ENCODE measurements at regions not wholly inside any gene's neighbourhood (a gene's known extent, or its start where the extent isn't known, plus 50 kb on each side); places are given as distances from the start of the nearest gene placed in this dataset.

DNA sequence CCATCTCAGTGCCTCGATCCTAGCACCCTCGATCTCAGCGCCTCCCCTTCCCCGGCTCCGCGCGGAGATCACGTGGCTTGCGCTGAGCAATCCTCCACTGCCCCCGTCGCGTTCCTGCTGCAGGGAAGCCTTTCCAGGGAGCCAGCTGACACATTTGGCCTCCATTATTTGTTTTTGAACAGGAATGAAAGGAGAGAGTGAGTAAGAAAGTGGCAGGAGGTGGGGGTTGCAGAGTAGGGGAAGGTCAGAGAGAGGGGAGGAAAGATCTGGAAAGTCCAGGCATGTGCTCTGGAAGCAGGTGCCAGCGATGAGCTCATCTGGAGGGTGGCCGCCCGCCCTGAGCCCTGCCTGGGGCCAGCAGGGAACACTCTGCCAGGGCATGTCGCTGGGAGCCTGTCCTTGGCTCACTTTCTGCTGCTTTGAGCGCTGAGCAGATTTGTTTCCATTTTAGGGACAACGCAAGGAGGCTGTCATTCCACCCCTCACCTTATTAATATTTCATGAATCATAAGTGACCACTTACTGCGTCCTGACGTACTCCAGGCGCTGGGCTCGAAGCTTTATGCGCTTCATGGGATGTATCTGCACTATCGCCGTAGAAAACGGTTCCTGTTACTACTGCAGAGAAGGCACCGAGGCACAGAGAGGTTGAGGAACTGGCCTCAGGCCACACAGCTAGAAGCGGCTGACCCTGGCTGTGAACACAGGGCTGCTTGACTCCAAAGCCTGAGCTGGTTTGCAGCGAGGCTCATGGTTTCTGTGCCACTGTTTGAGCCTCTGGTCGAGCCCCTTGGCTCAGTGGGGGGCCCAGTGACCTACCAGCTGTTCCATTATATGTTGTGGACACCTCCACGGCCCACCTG is 283.1 kb downstream of the SEC14L1 start:
- TF ChIP-seq, protein P1, sequence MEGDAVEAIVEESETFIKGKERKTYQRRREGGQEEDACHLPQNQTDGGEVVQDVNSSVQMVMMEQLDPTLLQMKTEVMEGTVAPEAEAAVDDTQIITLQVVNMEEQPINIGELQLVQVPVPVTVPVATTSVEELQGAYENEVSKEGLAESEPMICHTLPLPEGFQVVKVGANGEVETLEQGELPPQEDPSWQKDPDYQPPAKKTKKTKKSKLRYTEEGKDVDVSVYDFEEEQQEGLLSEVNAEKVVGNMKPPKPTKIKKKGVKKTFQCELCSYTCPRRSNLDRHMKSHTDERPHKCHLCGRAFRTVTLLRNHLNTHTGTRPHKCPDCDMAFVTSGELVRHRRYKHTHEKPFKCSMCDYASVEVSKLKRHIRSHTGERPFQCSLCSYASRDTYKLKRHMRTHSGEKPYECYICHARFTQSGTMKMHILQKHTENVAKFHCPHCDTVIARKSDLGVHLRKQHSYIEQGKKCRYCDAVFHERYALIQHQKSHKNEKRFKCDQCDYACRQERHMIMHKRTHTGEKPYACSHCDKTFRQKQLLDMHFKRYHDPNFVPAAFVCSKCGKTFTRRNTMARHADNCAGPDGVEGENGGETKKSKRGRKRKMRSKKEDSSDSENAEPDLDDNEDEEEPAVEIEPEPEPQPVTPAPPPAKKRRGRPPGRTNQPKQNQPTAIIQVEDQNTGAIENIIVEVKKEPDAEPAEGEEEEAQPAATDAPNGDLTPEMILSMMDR (IDR thresholded peaks at IDR 0.05) = no peak
- TF ChIP-seq, protein P2, sequence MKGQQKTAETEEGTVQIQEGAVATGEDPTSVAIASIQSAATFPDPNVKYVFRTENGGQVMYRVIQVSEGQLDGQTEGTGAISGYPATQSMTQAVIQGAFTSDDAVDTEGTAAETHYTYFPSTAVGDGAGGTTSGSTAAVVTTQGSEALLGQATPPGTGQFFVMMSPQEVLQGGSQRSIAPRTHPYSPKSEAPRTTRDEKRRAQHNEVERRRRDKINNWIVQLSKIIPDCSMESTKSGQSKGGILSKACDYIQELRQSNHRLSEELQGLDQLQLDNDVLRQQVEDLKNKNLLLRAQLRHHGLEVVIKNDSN (CRISPR knock-in tag; IDR thresholded peaks at IDR 0.05) = no peak
- TF ChIP-seq ATF1 (CRISPR knock-in tag; IDR thresholded peaks at IDR 0.05) = no peak
- TF ChIP-seq, protein P3, sequence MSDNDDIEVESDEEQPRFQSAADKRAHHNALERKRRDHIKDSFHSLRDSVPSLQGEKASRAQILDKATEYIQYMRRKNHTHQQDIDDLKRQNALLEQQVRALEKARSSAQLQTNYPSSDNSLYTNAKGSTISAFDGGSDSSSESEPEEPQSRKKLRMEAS (CRISPR knock-in tag; IDR thresholded peaks at IDR 0.05) = no peak
- TF ChIP-seq MYBL2 (CRISPR knock-in tag; IDR thresholded peaks at IDR 0.05) = no peak
- TF ChIP-seq, protein P4, sequence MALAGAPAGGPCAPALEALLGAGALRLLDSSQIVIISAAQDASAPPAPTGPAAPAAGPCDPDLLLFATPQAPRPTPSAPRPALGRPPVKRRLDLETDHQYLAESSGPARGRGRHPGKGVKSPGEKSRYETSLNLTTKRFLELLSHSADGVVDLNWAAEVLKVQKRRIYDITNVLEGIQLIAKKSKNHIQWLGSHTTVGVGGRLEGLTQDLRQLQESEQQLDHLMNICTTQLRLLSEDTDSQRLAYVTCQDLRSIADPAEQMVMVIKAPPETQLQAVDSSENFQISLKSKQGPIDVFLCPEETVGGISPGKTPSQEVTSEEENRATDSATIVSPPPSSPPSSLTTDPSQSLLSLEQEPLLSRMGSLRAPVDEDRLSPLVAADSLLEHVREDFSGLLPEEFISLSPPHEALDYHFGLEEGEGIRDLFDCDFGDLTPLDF (CRISPR knock-in tag; IDR thresholded peaks at IDR 0.05) = no peak
- no peak for TF ChIP-seq TEAD1 (CRISPR knock-in tag; IDR thresholded peaks at IDR 0.05)
- TF ChIP-seq, protein P5, sequence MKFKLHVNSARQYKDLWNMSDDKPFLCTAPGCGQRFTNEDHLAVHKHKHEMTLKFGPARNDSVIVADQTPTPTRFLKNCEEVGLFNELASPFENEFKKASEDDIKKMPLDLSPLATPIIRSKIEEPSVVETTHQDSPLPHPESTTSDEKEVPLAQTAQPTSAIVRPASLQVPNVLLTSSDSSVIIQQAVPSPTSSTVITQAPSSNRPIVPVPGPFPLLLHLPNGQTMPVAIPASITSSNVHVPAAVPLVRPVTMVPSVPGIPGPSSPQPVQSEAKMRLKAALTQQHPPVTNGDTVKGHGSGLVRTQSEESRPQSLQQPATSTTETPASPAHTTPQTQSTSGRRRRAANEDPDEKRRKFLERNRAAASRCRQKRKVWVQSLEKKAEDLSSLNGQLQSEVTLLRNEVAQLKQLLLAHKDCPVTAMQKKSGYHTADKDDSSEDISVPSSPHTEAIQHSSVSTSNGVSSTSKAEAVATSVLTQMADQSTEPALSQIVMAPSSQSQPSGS (CRISPR knock-in tag; IDR thresholded peaks at IDR 0.05; ENCODE audit: borderline replicate concordance, low read depth) = no peak
- TF ChIP-seq JUN (CRISPR knock-in tag; IDR thresholded peaks at IDR 0.05) = no peak
- TF ChIP-seq TEAD4 (CRISPR knock-in tag; IDR thresholded peaks at IDR 0.05) = no peak
- TF ChIP-seq CREM (CRISPR knock-in tag; IDR thresholded peaks at IDR 0.05) = no peak
- TF ChIP-seq FOXJ3 (CRISPR knock-in tag; IDR thresholded peaks at IDR 0.05; ENCODE audit: borderline replicate concordance) = no peak
- TF ChIP-seq, protein P6, sequence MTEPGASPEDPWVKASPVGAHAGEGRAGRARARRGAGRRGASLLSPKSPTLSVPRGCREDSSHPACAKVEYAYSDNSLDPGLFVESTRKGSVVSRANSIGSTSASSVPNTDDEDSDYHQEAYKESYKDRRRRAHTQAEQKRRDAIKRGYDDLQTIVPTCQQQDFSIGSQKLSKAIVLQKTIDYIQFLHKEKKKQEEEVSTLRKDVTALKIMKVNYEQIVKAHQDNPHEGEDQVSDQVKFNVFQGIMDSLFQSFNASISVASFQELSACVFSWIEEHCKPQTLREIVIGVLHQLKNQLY (CRISPR knock-in tag; IDR thresholded peaks at IDR 0.05) = no peak
- TF ChIP-seq, protein P7, sequence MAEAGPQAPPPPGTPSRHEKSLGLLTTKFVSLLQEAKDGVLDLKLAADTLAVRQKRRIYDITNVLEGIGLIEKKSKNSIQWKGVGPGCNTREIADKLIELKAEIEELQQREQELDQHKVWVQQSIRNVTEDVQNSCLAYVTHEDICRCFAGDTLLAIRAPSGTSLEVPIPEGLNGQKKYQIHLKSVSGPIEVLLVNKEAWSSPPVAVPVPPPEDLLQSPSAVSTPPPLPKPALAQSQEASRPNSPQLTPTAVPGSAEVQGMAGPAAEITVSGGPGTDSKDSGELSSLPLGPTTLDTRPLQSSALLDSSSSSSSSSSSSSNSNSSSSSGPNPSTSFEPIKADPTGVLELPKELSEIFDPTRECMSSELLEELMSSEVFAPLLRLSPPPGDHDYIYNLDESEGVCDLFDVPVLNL (CRISPR knock-in tag; IDR thresholded peaks at IDR 0.05; ENCODE audit: borderline replicate concordance, low read depth) = no peak

All from WTC11 (cell line).